Adipose tissue (tissue), 3 donors: ENCODE measurements at regions not wholly inside any gene's neighbourhood (a gene's known extent, or its start where the extent isn't known, plus 50 kb on each side); places are given as distances from the start of the nearest gene placed in this dataset.
"Not testable (repeated sequence)": the region's sequence is repeated elsewhere in the genome, so short reads cannot be mapped to it uniquely, and the experiment has no call there.

ENCODE experiments used
- H3K27ac ChIP-seq: one replicate; pipeline ENCODE4 v1.5.1; 2013; ENCODE audit warnings: low read depth, low read length
- WGBS, 3 donors: extraction: QIAGEN DNeasy Blood & Tissue Kit; methylation state at CpG; one replicate each; pipeline ENCODE4 v1.1.7; 2013; 5-methylcytosine and 5-hydroxymethylcytosine counted together
- donor health status: healthy with polysubstance abuse.
- donor health status: Bipolar disorder and iron deficiency.
- donor health status: healthy.

DNA sequence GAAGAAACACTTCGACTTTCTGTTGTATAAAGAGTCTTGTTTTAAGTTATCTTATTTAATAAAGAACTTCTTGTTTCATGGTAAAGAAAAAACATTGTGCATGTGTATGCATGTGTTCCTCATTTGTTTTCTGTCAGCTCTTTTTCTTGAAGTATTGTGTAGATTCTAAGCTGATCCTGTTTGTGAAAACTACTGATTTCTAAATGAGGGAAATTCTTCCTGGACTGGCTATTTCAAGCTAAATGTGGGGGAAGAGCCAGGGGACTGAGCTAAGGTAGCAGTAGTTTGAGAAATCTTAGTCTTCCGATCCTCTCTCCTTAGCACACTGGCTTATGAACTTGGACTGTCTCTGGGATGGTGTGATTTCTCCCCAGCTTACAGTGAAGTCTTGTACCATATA lies 56.4 kb upstream of the RBMS1 start:
- WGBS, 3 donors = 85 to 91% (median 85%) methylated on average over 2 of the region's 2 CpGs
- no peak overlapping the region for H3K27ac ChIP-seq

DNA sequence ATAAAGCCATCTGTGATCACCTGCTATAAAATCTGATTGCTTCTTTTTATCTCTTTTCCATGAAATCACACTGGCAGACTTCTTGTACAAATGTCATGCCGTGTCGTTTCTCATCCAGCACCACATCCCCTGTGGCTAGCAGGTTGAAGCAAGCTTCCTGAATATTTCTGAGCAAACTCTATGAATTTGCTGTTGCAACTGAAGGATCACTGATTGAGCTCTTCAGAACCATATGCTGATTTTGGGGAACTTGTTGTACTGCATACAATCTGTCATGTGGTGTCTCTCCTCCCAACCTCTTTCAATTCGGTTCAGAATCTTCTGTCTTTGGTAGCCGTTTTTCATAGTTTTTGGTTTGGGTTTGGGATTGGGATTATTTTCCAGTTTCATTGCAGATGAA lies 57.7 kb upstream of the RBMS1 start:
- 31 to 68% (median 38%) methylated on average over 4 of the region's 4 CpGs for WGBS, 3 donors
- no peak overlapping the region for H3K27ac ChIP-seq

- no peak overlapping the region for H3K27ac ChIP-seq
- WGBS, 3 donors = 91 to 97% (median 96%) methylated on average over 6 of the region's 6 CpGs
Measured at GRCh38 chr2:160555420-160556071, 61.9 kb upstream of the RBMS1 start.

DNA sequence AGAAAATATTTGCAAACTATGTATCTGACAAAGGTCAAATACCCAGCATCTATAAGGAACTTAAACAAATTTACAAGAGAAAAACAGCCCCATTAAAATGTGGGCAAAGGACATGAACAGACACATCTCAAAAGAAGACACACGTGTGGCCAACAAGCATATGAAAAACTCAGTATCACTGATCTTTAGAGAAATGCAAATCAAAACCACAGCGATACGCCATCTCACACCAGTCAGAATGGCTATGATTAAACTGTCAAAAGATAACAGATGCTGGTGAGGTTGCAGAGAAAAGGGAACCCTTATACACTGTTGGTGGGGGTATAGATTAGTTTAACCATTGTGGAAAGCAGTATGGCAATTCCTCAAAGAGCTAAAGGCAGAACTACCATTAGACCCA lies 64.3 kb upstream of the RBMS1 start:
- no peak overlapping the region for H3K27ac ChIP-seq
- 88 to 94% (median 89%) methylated on average over 3 of the region's 3 CpGs for WGBS, 3 donors

- H3K27ac ChIP-seq = no peak overlapping the region
- 72 to 91% (median 77%) methylated on average over 5 of the region's 5 CpGs for WGBS, 3 donors
Measured at GRCh38 chr2:160558531-160558930, 64.9 kb upstream of the RBMS1 start.

- no peak overlapping the region for H3K27ac ChIP-seq
- 57 to 77% (median 61%) methylated on average over 4 of the region's 4 CpGs for WGBS, 3 donors
Measured at GRCh38 chr2:160561551-160562295, 68.1 kb upstream of the RBMS1 start.

DNA sequence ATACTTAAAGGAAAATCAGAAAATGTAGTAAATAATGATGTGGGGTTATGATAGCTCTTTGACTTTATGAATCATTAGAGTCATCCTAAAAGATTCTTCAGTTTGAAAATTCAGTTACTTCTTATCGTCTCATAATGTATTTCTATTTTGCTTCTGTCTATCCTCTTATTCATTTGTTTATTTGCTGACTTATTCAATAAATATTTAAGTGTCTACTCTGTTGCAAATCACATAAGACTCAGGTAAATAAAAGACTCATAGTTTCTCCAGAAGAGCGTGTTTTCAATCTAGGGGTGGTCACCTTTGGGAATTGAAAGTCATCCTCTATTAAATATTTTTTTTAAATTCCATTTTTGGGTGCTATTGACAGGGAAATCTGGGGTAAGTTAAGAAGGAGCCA lies 69.1 kb upstream of the RBMS1 start:
- no peak overlapping the region for H3K27ac ChIP-seq
- WGBS, 3 donors = 86 to 95% (median 94%) methylated on average over 2 of the region's 2 CpGs

- no peak overlapping the region for H3K27ac ChIP-seq
Measured at GRCh38 chr2:160564591-160564990, 71.0 kb upstream of the RBMS1 start.

GRCh38 chr2:160565099-160565845 lies 71.7 kb upstream of the RBMS1 start:
- no peak overlapping the region for H3K27ac ChIP-seq
- WGBS, 3 donors = 85 to 86% (median 85%) methylated on average over 3 of the region's 3 CpGs

DNA sequence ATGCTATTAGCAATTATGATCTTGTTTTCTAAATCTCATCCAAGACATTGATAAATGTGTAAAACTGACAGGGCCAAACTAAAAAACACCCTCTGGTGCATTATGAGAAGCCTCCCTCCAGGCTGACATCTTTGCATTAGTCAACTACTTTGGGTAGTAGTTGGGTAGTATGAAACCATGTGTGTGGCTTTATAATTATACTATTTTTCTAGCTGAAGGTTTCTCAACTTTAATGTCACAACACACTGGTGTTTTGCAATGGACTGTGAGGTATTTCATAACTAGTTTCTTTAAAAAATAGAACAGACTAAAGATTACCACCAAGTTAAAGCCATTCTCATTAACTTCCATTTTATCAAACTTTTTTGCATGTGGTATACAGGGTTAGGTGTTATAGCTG lies 73.1 kb upstream of the RBMS1 start:
- H3K27ac ChIP-seq = no peak overlapping the region

DNA sequence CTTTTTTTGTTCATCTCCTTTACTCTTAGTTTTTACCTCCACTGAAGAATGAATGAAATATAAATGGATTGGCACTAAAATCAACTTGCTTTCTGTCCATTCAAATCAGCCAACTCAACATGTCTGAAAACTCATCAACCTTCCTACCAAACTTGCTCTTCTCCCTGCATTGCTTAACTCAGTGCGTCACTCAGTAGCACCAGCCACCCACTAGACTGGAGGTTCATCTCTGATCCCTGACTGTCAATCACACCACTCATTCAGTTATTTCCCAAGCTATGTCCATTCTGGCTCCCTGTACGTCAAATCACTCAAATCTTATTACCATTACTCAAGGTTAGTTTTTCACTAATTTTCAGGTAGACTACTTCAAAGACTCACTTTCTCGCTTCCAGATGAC lies 75.2 kb upstream of the RBMS1 start:
- 91 to 96% (median 93%) methylated on average over 3 of the region's 3 CpGs for WGBS, 3 donors

GRCh38 chr2:160570376-160570775 lies 76.8 kb upstream of the RBMS1 start:
- no peak overlapping the region for H3K27ac ChIP-seq
- 47 to 96% (median 68%) methylated on average over 2 of the region's 2 CpGs for WGBS, 3 donors

More for the DNA sequence above, 75.2 kb upstream of the RBMS1 start:
- no peak overlapping the region for H3K27ac ChIP-seq

DNA sequence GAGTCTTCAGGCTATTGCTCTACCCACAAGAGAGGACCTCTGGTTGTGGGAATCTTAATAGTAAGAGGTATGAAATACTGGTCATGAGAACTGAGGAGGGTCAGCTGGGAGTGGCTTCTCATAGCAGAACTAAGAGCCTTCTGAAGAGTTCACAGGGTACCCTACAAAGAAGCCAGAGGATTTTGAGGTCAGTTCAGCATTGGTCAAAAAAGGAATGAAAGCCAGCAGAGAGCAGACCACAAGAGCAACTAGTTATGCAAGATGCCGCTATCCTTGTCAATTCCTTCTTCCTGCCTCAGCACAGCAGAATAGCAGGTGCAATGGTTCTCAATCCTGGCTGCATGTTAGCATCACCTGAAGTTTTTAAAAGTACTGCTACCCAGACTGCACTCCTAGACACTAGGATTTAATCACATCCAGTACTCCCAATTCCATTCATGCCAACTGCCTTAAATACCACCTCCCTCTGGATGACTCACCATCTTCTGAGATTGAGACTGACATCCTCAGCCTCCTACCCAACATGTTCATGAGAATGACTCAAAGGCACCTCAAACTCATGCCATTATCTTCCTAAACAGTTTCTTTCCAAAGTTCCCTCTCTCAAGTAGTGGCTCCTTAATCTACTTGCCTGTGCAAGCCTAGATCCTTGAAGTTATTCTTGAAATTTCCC lies 81.0 kb upstream of the RBMS1 start:
- 53 to 100% (median 71%) methylated on average over 1 of the region's 1 CpG for WGBS, 3 donors

GRCh38 chr2:160575368-160575767 lies 81.8 kb upstream of the RBMS1 start:
- no peak overlapping the region for H3K27ac ChIP-seq

More for the DNA sequence above, 81.0 kb upstream of the RBMS1 start:
- no peak overlapping the region for H3K27ac ChIP-seq

- H3K27ac ChIP-seq = no peak overlapping the region
- 4 to 45% (median 28%) methylated on average over 1 of the region's 1 CpG for WGBS, 3 donors
Measured at GRCh38 chr2:160576054-160576499, 82.5 kb upstream of the RBMS1 start.

- H3K27ac ChIP-seq = not testable (repeated sequence)
- WGBS, 3 donors = 66 to 89% (median 70%) methylated on average over 1 of the region's 1 CpG
Measured at GRCh38 chr2:160577081-160577480, 83.5 kb upstream of the RBMS1 start.

DNA sequence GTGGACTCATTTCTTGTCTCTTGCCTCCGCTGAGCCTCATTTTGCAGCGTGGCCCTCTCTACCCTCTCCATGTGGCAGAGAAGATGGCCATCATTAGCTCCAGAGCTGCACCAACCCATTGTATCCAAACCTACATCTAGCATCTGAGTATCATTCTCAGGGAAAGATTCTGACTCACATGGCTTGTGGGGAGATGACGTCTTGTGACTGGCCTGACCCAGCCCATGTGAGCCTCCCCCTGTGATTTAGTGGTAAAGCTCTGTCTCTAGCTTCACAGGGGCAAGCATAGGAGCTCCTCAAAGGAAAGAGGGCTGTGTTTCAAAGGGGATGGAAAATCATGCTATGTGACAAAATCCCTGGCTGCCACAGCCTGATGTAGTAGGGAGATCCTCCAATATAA lies 87.4 kb upstream of the RBMS1 start:
- H3K27ac ChIP-seq = no peak overlapping the region
- 89 to 94% (median 90%) methylated on average over 3 of the region's 3 CpGs for WGBS, 3 donors

DNA sequence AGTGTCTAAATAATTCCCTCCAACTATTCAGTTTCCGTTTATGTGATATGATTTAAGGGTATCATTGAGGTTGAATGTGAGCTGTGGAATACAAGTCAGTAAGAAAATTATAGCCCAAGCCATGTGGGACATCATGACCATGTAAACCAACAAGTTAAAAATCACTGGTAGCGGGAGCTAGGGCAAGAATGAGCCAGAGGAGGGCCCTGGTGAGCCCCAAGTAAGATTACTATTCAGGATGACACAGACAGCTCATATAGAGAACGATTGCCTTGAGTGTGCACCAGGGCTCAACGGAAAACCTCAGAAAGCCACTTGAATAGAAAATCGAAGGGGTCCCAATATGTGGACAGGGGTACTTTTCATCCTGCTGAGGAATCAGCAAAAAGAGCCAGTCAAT lies 87.8 kb upstream of the RBMS1 start:
- WGBS, 3 donors = 80 to 87% (median 85%) methylated on average over 5 of the region's 5 CpGs
- no peak overlapping the region for H3K27ac ChIP-seq

- H3K27ac ChIP-seq = no peak overlapping the region
- WGBS, 3 donors = 87 to 97% (median 87%) methylated on average over 2 of the region's 2 CpGs
Measured at GRCh38 chr2:160582081-160582480, 88.5 kb upstream of the RBMS1 start.
